ENCODE measurements at regions not wholly inside any gene's neighbourhood (a gene's known extent, or its start where the extent isn't known, plus 50 kb on each side); places are given as distances from the start of the nearest gene placed in this dataset.
A peak's percentile ranks its signal among the peaks of the same experiment; 100 is the strongest.

- H3K56ac ChIP-seq (ENCODE audit: extremely low read depth, insufficient read depth, low read length) = no peak overlapping the region; the same call in 1 of the 2 replicates
- dilution Hi-C loops (cut with HindIII; ENCODE audit: low sequenced_read_pairs, unreplicated experiment) = no loop called here
- no peak overlapping the region for H3K4ac ChIP-seq (ENCODE audit: low read depth, low read length)
- H3K79me1 ChIP-seq (ENCODE audit: low read depth in 1 of 2, low read length in 2 of 2) = no peaks in the 10 kb centered on the region
- no CpG with 5 or more reads among the region's 1 CpG for whole genome bisulfite sequencing, 2 experiments (ENCODE audit: extremely low coverage in 2 of 2, insufficient read length in 1 of 2)
- no peak overlapping the region for H2BK120ac ChIP-seq (ENCODE audit: low read depth, low read length)
- peaks cover 8% of the 10 kb centered on the region for H3K27me3 ChIP-seq (ENCODE audit: control insufficient read depth, insufficient read depth, low read length)
- no peaks in the 10 kb centered on the region for H3K4me1 ChIP-seq (ENCODE audit: control insufficient read depth, insufficient read depth, low read length)
- H2BK20ac ChIP-seq (ENCODE audit: low read depth, low read length) = no peak overlapping the region
- H2AK5ac ChIP-seq (ENCODE audit: low read depth, low read length) = no peak overlapping the region
- no TSS peak for BruUV-seq (replicated peaks)
- intact Hi-C loops (cut with micrococcal nuclease) = loop anchor here (5.0 kb wide), 3 partner anchors 203 to 457 kb away; no protein-coding TSS in a partner anchor
- H4K20me1 ChIP-seq (ENCODE audit: insufficient read depth, low read length) = no peaks in the 10 kb centered on the region
- no peak overlapping the region for H4K5ac ChIP-seq (ENCODE audit: low read depth, low read length)
- no peaks in the 10 kb centered on the region for H3K9me1 ChIP-seq (ENCODE audit: insufficient read depth, low read length)
- no peaks in the 10 kb centered on the region for H3K36me3 ChIP-seq (ENCODE audit: control insufficient read depth, insufficient read depth, low read length)
- H4K8ac ChIP-seq (ENCODE audit: low read depth in 2 of 2, low read length in 2 of 2) = no peak overlapping the region
- no peak overlapping the region for H3K23ac ChIP-seq (ENCODE audit: low read depth, low read length)
- no peak overlapping the region for H3K4me3 ChIP-seq (ENCODE audit: insufficient read depth, low read depth, low read length)
- no peak overlapping the region for H2BK15ac ChIP-seq (ENCODE audit: low read depth, low read length)
- no peak overlapping the region for H3K14ac ChIP-seq (replicated peaks; ENCODE audit: low read depth, low read length)
- in situ Hi-C loops (cut with MboI; ENCODE audit: low sequenced_read_pairs) = loop anchor here (25.0 kb wide), 1 partner anchor 842 kb away; no protein-coding TSS in a partner anchor
- TF ChIP-seq MXI1 (IDR thresholded peaks at IDR 0.05; ENCODE audit: borderline replicate concordance, low read depth, low read length) (no peak), RCOR1 (IDR thresholded peaks at IDR 0.05; ENCODE audit: insufficient replicate concordance, low read length) (no peak), ELK1 (IDR thresholded peaks at IDR 0.05; ENCODE audit: borderline replicate concordance, low read depth, low read length) (no peak)
- no peak for DNase-seq
- no peak overlapping the region for H2AFZ ChIP-seq (replicated peaks; ENCODE audit: low read length, poor library complexity)
- ChIA-PET POLR2A (ENCODE audit: unreplicated experiment) (no interaction called here), CTCF (no interaction called here)
- ATAC-seq (ENCODE audit: low read depth) = peak; percentile 17; the same call in 1 of the 2 replicates
- H2BK5ac ChIP-seq (ENCODE audit: low read depth, low read length, poor library complexity, severe bottlenecking) = no peak overlapping the region
- no peak overlapping the region for H4K91ac ChIP-seq (ENCODE audit: insufficient read depth, low read depth, low read length)
- no peak overlapping the region for H3K9ac ChIP-seq (ENCODE audit: low read depth, low read length)
- no peaks in the 10 kb centered on the region for H3K9me3 ChIP-seq (ENCODE audit: control insufficient read depth, insufficient read depth, low read length)
- H3K4me2 ChIP-seq (ENCODE audit: low read depth, low read length) = peak overlapping the region; percentile 39
- no peak overlapping the region for H2AK9ac ChIP-seq (replicated peaks; ENCODE audit: low read depth, low read length, poor library complexity)
- H3K27ac ChIP-seq (ENCODE audit: insufficient read depth, low read length) = no peak overlapping the region
- no peak overlapping the region for H3K18ac ChIP-seq (ENCODE audit: low read depth, low read length)
These were observed 66.1 kb upstream of the DIAPH3 start for GRCh38 chr13:60229708-60230272.

Measured in IMR-90 (cell line).